ENCODE measurements at regions not wholly inside any gene's neighbourhood (a gene's known extent, or its start where the extent isn't known, plus 50 kb on each side); places are given as distances from the start of the nearest gene placed in this dataset.

DNA sequence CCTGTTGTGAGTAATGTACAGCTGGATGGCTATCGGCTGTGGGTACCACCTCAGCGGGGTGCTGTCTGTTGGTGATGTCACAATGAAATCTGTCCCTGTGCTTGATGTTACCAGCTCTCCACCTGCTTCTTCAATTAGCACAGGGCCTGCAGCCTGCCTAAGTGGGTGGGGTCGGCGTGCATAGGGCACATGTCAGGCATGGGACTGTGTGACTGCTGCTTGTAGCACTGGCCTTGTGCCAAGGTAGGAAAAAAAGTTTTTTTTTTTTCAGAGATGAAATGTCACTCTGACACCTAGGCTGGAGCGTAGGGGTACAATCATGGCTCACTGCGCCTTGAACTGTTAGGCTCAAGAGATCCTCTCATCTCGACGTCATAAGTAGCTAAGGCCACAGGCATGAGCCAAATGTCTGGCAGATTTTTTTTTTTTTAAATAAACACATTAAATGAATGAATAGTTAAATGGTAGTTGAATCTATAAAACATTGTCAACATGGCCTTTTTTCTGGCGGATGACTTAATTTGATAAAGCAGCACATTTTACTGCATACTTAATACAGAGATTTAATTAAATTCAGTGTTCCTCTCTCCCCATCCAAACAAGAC lies 222.5 kb downstream of the NXNL2 start:
- DNase-seq (ENCODE audit: low read depth): no peak

DNA sequence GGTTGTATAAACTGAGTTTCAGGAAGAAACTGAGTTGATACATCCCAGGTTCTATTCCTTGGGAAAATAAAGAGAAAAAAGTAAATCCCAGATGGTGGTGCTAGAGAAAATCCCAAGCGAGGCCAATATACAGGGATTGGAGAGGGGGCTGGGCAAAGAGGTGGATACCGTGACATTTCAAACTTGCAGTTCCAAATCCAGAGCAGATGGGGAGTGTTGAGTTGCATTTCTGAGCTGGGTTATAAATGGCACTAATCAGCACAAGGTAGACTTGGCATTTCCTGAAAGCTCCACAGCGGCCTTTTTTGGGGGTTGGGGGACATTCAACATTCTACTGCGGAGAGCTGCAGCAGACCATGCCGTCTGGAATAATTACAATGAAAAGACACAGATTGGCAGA lies 224.4 kb downstream of the NXNL2 start:
- DNase-seq (ENCODE audit: low read depth): no peak

- no peak for DNase-seq (ENCODE audit: low read depth)
These were observed 224.3 kb upstream of the S1PR3 start for GRCh38 chr9:88766778-88767503.

- DNase-seq (ENCODE audit: low read depth): no peak
These were observed 223.8 kb upstream of the S1PR3 start for GRCh38 chr9:88767504-88767790.

- no peak for DNase-seq (ENCODE audit: low read depth)
These were observed 218.7 kb upstream of the S1PR3 start for GRCh38 chr9:88772575-88772974.

DNA sequence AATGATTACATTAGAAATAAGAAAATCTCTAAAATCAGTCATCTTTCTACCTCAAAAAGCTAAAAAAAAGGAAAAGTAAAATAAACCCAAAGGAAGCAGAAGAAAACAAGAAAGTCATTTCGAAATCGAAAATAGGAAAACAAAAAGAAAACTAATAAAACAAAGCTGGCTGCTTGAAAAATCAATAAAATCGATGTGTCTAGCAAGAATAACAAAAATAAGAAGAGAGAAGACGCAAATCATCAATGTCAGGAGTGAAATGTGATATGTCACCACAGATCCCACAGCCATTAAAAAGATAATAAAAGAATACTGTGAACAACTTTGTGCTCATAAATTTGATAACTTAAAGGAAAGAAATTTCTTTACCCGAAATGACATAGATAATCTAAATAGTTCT lies 218.1 kb upstream of the S1PR3 start:
- no peak for DNase-seq (ENCODE audit: low read depth)

DNA sequence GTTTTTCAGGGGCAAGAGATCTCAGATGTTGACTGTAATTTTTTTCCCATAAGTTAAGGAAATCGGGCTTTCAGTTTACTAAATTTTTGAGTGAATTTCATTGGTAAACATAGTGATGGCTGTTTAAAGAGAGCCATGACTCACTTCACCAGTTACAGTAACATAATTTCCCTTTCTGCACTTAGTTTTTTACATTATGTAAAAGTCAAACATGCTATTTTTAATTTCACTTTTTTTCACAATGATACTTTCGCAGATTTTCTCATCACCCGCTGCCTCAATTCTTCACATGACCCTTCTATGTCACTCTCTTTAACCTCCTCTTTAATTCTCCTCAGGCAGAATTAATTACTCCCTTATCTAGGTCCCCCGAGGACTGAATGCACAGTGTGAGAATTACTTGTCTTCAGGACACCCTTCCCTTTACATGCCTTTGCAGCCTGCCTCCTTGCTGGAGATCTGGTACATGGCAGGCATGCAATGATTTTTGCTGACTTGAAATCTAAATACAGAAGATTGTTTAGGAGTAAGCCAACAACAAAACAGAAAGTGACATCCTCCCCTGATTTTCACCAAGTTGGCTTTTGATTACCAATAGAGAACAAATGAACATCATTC lies 217.5 kb upstream of the S1PR3 start:
- no peak for DNase-seq (ENCODE audit: low read depth)

DNA sequence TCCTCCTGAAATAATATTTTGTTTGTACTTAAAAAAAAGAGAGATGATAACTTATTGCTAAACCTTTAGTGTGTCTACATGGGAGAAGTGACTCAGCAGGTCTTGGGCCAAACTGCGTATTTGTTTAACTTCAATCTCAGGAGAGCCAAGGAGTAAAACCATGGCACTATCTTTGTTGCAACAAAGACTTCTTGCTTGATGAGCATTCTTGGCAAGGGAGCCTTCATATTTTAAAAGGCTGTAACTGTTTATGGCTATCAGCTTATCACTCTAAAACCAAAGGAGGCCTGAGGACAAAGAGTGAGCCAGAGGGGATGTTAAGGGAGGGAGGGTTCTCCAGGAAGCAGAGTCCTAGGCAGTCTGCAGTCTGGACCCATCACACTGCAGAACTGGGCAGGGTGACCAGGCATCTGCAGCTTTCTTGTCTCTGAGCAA lies 216.2 kb upstream of the S1PR3 start:
- peak; percentile 96 for DNase-seq (ENCODE audit: low read depth)

DNA sequence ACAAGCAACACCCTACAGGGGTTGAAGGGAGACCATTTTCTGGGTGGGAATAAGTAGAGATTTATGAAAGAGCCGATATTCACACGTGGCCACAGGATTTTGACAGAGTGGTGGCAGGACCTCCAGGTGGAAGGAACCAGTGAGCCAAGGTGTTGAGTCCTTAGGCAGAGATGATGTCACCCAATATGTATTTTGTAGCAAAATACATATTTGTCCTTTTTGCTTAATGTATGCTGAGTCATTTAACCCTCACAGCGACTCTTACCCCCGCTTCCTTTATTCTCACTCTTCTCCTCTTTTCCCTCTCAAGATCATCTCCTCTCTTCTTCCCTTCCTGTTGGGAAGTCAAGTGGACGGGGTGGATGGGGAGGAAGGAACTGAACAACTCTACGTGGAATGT lies 215.7 kb upstream of the S1PR3 start:
- DNase-seq (ENCODE audit: low read depth): no peak

GRCh38 chr9:88775966-88776365 lies 215.3 kb upstream of the S1PR3 start:
- no peak for DNase-seq (ENCODE audit: low read depth)

DNA sequence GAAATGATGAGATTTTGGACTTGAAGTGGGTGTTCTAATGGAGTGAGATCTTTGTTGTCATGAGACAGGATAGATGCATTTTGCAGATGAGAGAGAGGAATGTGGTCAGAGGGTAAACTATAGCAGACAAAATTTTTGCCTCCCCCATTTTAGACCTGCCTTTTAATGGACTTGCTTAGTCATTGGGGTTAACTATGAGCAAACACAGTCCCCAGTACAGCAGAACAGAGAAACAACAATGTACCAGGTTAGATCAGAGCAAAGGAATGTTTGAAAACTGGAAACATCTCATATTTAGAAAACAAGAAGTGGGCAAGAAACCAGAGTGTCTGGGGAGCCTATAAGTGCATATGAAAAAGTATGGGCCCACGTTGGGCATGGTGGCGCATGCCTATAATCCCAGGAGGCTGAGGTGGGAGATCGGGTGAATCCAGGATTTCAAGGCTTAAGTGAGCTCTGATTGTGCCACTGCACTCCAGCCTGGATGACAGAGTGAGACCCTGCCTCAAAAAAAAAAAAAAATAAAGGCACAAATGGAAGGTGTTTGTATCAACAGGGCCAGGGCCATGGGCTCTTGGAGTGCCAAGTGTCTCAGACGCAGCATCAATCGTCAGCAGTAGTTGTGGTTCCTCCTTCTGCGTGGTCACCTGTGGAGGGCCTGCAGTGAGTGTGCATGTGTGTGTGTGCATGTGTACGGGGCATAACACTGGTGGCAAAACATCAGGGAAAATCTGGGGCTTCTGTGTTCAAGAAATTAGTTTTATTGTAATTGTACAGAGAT lies 214.4 kb upstream of the S1PR3 start:
- DNase-seq (ENCODE audit: low read depth): peak; percentile 94

DNA sequence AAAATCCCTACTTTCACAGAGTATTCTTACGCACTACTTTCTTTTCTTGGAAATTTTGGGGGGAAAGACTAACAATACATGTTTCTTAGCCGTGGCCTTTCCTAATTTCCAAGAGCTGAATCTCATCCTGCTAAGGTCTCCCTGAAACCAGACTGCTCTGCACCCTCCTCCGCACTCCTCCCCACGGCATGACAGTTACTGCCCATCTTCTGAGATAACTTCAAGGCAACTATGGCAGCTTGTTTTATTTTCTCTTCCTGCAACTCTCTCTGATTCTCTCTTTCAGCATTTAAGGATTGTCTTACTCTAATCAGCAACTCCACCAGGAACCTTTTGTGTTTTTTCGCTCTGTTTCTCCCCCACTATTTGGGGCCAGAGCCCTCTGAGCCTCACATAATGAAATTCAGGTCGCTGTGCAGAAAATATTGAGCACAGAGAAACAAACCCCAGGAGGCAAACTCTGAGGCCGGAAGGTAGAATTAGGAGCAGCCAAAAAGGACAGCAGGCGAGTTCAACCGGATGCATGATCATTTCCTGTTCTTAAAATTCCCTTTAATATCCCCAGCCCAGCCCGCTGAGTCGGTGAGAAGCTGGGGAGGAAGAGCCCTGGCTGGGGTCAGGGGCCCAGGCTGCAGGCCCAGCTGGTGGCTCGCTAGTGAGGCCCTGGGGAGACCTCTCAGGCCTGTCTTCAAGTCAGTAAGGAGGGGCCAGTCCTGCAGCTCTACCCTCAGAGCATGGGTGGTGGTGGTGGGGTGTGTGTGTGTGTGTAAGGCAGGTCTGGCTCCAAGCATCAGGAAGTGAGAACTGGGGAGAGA lies 213.6 kb upstream of the S1PR3 start:
- no peak for DNase-seq (ENCODE audit: low read depth)

DNA sequence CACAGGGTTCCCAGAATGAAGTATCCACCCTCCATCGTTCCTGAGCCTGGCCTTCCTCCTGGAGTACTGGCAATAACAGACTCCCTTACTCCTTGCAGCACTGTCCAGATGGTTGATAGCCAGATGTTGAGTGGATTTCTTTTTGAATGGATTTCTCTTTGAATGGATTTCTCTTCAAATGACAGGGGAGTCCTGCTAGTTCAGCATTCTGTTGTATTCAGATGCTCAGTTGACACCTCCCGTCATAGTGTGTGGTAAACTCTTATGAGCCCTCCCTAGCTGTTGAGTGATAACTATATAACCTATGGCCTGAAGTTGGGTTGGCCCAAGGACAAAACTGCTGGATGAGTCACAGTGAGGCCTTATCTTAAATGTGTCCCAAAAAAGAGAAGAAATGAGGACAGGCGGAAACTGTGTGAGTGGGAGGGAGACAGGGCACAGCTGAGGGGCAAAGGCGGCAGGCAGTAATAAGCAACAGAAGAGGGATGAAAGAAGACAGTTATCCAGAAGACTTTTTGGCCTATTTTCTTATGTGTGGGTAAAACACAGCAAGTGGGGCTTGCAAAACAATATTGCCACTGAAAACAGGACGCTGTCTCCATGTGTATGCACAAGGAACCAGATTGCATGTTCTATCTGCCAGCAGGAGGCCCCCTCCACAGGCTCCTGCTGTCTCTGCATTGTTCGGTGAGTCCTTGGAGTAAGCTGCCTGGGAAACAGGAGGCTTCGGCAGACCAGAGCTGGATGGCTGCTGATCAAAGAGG lies 209.5 kb upstream of the S1PR3 start:
- DNase-seq (ENCODE audit: low read depth): no peak

GRCh38 chr9:88782931-88783710 lies 208.1 kb upstream of the S1PR3 start:
- DNase-seq (ENCODE audit: low read depth): no peak

- DNase-seq (ENCODE audit: low read depth): no peak
These were observed 207.6 kb upstream of the S1PR3 start for GRCh38 chr9:88783711-88784083.

GRCh38 chr9:88784960-88785359 lies 206.3 kb upstream of the S1PR3 start:
- no peak for DNase-seq (ENCODE audit: low read depth)

DNA sequence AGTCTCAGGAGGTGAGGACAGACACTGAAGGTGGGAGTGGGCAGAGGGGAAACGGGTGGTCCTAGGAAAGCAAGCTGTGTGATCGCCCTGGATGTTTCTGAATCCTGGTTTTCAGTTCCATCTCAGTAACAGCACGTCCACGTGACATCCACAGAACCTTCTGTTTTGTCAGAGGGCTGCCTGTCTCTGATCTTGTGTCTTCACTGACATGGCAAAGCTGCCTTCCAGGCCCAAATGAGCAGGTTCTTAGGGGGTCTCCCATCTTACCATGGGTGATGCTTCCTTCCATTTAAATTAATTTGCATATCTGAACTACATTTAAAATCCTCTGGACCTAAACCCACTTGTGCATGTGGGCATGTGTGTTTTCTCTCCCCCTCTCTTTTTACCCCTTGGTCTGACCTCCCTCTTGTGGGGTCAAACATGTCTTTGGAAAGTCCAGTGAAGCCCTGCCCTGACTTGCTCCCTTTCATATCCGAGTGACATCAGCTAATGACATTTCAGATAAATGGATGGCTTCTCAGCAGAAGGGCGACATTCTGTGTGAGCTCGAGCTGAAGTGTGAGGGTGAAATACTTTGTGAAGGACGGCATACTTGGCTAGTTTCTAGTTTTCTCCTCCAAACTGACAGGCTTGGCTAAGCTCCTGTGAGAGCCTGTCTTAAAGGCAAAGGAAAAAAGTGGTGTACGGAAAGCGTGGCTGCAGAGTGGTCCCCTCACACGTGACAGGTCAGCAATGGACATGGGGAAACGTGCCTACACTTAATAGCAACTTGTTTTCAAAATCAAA lies 204.8 kb upstream of the S1PR3 start:
- no peak for DNase-seq (ENCODE audit: low read depth)

DNA sequence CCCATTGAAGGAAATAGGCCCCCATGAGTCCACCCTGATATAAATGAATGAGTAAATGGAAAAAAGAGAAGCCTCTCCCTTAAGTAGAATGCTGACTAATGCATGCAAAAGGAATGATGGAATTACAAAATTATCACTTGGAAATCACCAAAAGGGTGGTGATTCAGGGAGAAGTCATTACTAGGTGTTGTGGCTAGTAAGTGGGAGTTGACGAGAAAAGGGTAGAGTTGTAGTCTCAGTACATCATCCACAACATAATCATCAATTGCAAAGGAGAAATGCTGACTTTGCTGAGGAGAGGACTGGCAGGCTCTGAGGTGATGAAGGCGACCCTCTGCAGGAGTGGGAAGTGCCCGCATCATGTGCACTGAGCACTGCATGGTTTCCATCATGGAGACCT lies 201.5 kb upstream of the S1PR3 start:
- no peak for DNase-seq (ENCODE audit: low read depth)

DNA sequence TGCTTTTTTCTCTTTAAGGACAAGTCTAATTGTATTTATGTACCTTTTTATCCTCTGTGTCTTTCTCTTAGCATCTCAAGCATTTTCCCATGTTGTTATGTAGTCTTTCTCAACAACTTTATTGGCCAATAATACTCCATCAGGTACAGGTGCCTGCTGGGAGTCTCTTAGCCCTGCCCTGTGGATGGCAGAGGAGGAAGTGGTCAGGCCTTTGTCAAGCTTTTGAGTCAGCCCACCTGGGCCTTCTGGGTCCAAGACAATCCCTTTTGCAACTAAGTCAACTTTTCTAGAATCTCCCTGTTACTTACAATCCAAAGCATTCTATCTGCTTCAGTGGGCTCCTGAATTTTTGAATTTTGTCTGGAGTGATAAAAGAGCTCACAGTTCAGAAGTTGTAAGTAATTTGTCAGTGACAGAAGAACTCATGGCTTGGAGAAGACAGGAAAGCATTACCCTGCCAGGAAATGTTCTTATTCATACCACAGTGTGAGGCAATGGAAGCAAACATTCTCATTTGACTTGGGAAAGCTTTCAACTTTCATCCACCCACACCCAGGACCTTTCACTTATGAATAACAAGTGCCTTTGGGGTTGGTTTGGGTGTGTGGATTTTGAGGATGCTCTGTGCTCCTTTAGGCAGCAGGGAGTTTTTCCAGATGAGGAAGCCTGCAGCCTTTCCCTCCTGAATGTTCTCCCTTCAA lies 200.0 kb upstream of the S1PR3 start:
- DNase-seq (ENCODE audit: low read depth): peak; percentile 88
